ENCODE measurements at regions not wholly inside any gene's neighbourhood (a gene's known extent, or its start where the extent isn't known, plus 50 kb on each side); places are given as distances from the start of the nearest gene placed in this dataset.

DNA sequence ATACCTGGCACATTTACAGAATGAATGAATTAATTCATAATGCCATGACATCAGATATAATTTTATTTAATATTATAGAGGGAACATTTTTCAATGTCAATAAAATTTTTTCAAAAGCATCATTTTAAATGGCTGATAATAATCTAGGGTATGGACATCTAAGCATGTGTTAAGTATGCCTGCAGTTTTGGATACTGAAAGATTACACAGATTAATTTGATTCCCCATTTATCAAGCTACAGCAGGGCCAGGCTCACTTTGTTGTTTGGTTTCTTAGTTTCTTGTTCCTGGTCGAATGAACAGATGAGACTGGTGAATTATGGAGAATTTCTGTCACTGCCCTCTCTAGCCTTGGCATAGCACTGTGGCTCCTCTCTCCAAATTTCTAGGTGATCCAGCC lies 72.4 kb upstream of the E2F8 start:
- DNase-seq = no peak

DNA sequence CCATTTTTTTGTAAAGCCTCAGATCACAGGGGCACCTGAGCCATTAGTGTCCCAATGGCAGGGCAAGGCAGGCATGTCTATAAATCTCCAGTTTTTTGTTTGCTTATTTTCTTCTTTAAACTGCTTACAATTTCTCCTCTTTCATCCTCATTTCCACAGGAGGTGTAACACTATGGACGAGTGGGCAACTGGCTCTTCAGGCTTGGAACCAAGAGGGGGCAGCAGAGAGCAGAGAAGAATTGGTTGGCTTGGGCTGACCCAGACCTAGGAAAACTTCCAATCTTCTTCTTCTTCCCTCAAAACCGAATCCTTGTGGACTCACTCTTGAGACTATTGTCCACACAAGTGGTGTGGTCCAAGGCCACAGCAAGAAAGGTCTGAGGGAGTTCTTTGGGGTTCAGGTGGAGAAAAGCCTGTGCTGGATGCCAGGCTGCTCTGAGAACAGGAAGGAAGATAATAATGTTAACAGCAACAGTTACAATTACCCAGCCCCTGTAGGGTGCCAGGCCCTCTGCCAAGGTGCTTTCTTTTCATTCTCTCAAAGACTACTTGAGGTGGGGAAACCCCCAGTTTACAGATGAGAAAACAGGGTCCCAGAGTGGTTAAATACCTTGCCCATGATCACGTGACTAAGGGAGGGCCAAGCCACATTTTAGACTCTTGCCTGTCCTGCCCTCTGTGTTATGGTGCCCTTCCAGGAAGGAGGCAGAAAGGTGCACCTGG lies 70.7 kb upstream of the E2F8 start:
- no peak for DNase-seq

DNA sequence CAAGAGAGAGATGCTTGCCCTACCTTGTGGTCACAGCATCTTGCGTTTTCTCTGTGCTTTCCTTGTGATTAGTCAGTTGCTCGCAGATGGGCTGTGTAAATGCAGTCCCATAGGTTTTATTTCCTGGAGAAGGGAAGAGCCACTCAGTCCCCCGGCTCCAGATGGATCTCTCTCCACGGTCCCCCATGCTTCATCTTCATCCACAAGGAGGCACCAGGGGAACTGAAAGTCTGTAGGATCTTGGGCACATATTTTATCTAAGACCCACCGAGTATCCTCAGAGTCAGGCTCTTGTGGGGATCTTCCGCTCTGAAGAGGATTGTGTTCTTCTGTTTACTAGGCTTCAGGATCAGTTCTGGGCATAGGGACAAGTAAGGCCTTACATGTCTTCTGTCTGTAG lies 66.8 kb upstream of the E2F8 start:
- no peak for DNase-seq

DNA sequence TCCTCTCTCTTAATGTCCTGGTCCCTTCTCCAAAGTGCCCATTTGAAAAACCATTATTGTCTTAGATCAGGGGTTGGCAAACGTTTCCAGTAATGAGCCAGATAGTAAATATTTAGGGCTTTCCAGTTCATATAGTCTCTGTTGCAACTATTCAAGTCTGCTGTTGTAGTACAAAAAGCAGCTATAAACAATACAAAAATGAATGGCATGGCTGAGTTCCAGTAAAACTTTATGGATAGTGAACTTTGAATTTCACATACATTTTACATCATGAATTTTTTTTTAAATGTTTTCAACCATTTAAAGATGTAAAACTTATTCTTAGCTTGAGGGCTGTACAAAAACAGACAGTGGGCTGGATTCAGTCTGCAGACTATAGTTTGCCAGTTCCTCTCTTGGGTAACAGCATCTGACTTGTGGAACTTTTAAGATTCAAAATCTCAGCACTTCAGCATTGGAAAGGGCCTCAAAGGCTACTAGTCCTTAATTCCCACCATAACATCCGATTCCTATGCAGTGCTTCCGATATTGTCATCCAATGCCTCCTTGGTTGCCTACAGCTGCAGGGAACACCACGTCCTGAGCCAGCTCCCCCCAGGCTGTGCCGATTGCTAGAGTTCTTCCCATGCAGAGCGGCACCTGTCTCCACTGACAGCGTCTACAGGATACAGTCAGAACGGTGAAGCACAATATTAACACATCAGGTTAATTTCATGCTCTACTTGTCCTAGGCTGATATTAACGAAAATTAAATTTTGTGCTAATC lies 65.6 kb upstream of the E2F8 start:
- DNase-seq = no peak

DNA sequence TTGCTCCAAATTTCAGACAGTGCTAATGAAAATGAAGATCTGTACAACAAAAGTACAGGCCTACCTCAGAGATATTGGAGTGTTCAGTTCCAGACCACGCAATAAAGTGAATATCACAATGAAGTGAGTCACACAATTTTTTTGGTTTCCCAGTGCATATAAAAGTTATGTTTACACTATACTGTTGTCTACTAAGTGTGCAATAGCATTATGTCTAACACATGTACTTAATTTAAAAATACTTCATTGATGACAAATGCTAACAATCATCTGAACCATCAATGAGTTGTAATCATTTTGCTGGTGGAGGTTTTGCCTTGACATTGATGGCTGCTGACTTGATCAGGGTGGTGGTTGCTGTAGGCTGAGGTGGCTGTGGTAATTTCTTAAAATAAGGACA lies 60.6 kb upstream of the E2F8 start:
- no peak for DNase-seq

DNA sequence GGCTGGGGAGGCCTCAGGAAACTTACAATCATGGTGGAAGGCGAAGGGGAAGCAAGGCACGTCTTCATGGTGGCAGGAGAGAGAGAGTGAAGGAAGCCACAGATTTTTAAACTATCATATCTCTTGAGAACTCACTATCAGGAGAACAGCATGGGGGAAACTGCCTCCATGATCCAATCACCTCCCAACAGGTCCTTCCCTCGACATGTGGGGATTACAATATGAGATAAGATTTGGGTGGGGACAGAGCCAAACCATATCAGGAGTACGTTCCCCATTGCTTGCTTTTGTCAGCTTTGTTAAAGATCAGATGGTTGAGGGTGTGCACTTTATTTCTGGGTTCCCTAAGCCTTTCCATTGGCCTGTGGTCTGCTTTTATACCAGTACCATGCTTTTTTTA lies 53.7 kb upstream of the E2F8 start:
- DNase-seq = no peak

DNA sequence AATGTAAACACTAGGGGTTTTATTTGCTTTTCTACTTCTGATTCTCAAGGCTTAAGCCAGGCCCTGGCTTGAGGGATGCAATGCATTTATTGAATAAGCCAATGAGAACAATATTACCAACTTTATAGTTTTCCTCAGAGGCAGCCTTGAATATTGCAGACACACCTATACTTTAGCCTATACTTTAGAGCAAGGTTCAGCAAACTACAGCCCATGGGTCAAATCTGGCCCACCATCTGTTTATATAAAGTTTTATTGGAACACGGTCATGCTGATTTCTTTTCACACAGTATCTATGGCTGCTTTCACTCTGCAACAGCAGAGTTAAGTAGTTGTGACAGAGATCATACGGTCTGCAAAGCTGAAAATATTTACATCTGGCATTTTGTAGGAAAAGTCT lies 50.3 kb upstream of the E2F8 start:
- no peak for DNase-seq
